ENCODE measurements at regions not wholly inside any gene's neighbourhood (a gene's known extent, or its start where the extent isn't known, plus 50 kb on each side); places are given as distances from the start of the nearest gene placed in this dataset.

GRCh38 chr2:236827997-236828396 is 257.7 kb upstream of the COPS8 start:
- TF ChIP-seq POLR2A (IDR thresholded peaks at IDR 0.05; ENCODE audit: low read depth, low read length) (no peak), POLR2AphosphoS5 (IDR thresholded peaks at IDR 0.05; ENCODE audit: low read depth, low read length) (no peak), TAF1 (IDR thresholded peaks at IDR 0.05; ENCODE audit: low read depth, low read length) (no peak), POU2F2 (IDR thresholded peaks at IDR 0.05; ENCODE audit: low read depth, low read length) (no peak), SPI1 (IDR thresholded peaks at IDR 0.05; ENCODE audit: low read depth, low read length) (no peak), PAX5 (IDR thresholded peaks at IDR 0.05; ENCODE audit: insufficient read depth, low read length, severe bottlenecking) (no peak)
